Activated T-cell treated with anti-CD3 and anti-CD28 coated beads, Interleukin-2, amount 50 U/mL, for 4 hours (primary cell): ENCODE measurements at regions not wholly inside any gene's neighbourhood (a gene's known extent, or its start where the extent isn't known, plus 50 kb on each side); places are given as distances from the start of the nearest gene placed in this dataset.

Experiments used
- ATAC-seq, 2 donors: fragments of 200-7000 bp; cut with Tn5 transposase; one replicate each; pipeline ENCODE4 v1.10.0; 2021
- DNase-seq: peaks from one replicate; pipeline ENCODE4 v3.0.0-alpha.2; 2020
- H3K27me3 Mint-ChIP-seq: one replicate; pipeline ENCODE4 v1.8.0; 2021; ENCODE audit warnings: low read depth, mixed read lengths
- H3K36me3 Mint-ChIP-seq: one replicate; pipeline ENCODE4 v1.8.0; 2022; ENCODE audit warnings: mixed read lengths; ENCODE audit not compliant: insufficient read depth
- H3K4me1 Mint-ChIP-seq: one replicate; pipeline ENCODE4 v1.8.0; 2021; ENCODE audit warnings: low read depth, mixed read lengths
- H3K4me3 Mint-ChIP-seq: one replicate; pipeline ENCODE4 v1.8.0; 2021; ENCODE audit warnings: mild to moderate bottlenecking, moderate library complexity, mixed read lengths
- H3K9me3 Mint-ChIP-seq: one replicate; pipeline ENCODE4 v1.8.0; 2021; ENCODE audit warnings: mixed read lengths

- Mint-ChIP-seq H3K27me3 (no peaks in the 10 kb centered on the region), H3K36me3 (no peaks in the 10 kb centered on the region), H3K4me3 (no peak overlapping the region)
These were observed 212.7 kb downstream of the TPBG start for GRCh38 chr6:82576284-82576683.

DNA sequence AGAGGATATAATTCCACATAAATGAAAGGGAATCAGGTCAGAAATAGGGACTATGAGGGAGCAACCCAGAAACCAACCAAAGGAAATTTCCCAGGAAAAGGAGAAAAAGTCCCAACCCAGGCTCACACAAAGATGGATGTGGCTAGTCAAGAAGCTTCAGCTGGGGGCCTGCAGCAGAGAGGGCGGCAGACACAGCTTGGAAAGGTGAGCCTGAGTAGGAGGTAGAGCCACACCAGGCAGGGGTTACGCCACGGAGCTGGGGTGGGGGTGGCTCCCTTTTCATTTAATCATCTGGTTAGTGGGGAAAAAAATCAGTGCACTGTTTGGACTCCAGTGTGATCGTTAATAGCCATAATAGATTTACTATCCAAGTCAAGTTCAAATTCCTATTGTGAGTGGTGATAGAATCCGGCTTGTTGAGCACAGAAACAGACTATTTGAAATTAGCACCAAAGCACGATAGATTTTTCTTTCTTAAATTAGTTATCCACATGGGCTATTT is 220.6 kb downstream of the TPBG start:
- Mint-ChIP-seq H3K4me1 (no peaks in the 10 kb centered on the region), H3K36me3 (no peaks in the 10 kb centered on the region), H3K27me3 (peaks cover 2% of the 10 kb centered on the region), H3K4me3 (no peak overlapping the region), H3K9me3 (no peaks in the 10 kb centered on the region)
- ATAC-seq (no peak), DNase-seq (no peak)

More at GRCh38 chr6:82576284-82576683, 212.7 kb downstream of the TPBG start:
- H3K9me3 Mint-ChIP-seq, result peaks cover 15% of the 10 kb centered on the region
- H3K4me1 Mint-ChIP-seq, result no peaks in the 10 kb centered on the region
- DNase-seq, result no peak
- ATAC-seq, result no peak

GRCh38 chr6:82584856-82585255 is 221.2 kb downstream of the TPBG start:
- ATAC-seq (no peak), DNase-seq (no peak)
- no peak overlapping the region for H3K4me3 Mint-ChIP-seq
- H3K9me3 Mint-ChIP-seq, result no peaks in the 10 kb centered on the region
- no peaks in the 10 kb centered on the region for H3K4me1 Mint-ChIP-seq
- H3K36me3 Mint-ChIP-seq, result no peaks in the 10 kb centered on the region
- peaks cover 2% of the 10 kb centered on the region for H3K27me3 Mint-ChIP-seq

DNA sequence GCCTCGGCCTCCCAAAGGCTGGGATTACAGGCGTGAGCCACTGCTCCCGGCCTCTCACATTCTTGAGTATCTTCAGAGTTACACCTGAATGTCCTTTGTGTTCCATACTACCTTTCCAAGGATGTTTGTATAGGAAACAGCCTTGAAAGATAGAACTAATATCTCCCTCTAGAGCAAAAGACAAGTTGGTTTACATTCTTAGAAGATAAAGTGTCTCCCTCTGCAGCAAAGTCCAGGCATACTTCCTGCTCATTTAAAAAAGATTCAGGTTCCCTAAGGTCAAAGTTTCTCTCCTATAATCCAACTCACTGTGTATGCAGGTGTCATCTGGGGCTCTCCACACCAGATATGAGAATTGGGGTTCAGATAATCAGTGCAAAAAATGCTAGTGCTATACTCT is 224.4 kb downstream of the TPBG start:
- Mint-ChIP-seq H3K9me3 (no peaks in the 10 kb centered on the region), H3K4me1 (no peaks in the 10 kb centered on the region), H3K27me3 (no peaks in the 10 kb centered on the region), H3K36me3 (no peaks in the 10 kb centered on the region), H3K4me3 (no peak overlapping the region)
- no peak for DNase-seq
- no peak for ATAC-seq

DNA sequence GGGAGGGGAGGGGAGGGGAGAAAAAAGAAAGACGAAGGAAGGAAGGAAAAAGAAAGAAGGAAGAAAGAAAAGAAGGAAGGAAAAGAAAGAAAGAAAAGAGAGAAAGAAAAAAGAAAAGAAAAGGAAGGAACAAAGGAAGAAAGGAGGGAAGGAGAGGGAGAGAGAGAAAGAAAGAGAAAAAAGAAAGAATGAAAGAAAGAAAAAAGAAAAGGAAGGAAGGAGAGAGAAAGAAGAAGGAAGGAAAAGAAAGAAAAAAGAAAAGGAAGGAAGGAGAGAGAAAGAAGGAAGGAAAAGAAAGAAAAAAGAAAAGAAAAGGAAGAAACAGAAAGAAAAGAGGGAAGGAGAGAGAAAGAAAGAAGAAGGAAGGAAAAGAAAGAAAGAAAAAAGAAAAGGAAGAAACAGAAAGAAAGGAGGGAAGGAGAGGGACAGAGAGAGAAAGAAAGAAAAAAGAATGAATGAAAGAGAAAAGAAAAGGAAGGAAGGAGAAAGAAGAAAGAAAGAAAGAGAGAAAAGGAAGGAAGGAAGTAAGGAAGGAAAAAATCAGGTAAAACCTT is 225.3 kb downstream of the TPBG start:
- Mint-ChIP-seq H3K9me3 (no peaks in the 10 kb centered on the region), H3K4me1 (no peaks in the 10 kb centered on the region), H3K36me3 (no peaks in the 10 kb centered on the region), H3K27me3 (no peaks in the 10 kb centered on the region), H3K4me3 (no peak overlapping the region)
- DNase-seq (no peak), ATAC-seq (no peak)

DNA sequence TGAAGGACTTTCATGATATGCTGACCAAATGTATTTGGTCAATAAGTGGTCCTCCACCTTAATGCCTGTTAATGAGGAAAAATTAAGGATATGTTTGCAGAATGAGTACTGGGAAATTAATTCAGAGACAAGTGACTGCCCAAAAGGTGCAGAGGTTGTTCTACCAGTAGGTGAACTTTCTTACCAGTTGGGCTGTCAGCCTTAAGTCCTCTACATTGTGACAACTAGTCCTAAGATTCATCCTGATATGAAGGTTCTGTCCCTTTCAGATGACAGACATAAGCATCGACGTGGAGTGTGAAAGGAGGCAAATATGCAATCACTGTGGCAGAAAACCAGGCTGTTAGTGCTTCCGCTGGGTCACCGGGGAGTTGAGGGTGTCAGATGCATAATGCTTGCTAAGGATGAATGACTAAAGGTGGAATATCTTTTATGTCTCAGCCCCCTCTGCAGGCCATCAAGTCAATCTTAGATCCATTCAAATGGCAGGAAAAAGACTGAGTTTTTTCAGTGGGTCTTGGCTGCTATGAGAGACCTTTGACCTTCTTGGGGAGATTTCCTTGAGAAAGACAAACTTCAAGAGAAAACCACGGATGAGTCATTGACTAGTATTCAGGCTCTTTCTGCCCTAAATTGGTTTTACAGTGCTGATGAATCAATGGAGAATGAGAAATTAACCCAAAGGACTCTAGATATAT is 226.0 kb downstream of the TPBG start:
- no peaks in the 10 kb centered on the region for H3K9me3 Mint-ChIP-seq
- ATAC-seq (no peak), DNase-seq (no peak)
- no peak overlapping the region for H3K4me3 Mint-ChIP-seq
- no peaks in the 10 kb centered on the region for H3K4me1 Mint-ChIP-seq
- H3K36me3 Mint-ChIP-seq, result no peaks in the 10 kb centered on the region
- no peaks in the 10 kb centered on the region for H3K27me3 Mint-ChIP-seq

DNA sequence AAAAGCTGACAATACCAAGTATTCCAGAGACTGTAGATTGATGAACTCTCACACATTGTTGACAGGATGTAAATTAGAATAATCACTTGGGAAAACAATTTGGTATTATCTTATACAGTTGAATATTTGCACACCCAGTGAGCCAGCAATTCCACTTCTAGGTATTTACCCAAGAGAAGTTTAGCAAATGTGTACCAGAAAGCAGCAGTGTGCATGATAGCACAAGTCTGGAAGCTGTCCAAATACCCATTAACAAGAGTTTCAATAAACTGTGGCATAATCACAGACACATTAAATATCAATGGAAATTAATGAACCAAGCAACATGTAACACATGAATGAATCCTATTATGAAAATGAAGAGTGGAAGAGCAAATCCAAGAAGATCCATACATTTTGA is 233.6 kb downstream of the TPBG start:
- no peaks in the 10 kb centered on the region for H3K4me1 Mint-ChIP-seq
- no peak for ATAC-seq
- H3K9me3 Mint-ChIP-seq, result no peaks in the 10 kb centered on the region
- no peak for DNase-seq
- H3K4me3 Mint-ChIP-seq, result no peak overlapping the region
- peaks cover 2% of the 10 kb centered on the region for H3K36me3 Mint-ChIP-seq
- H3K27me3 Mint-ChIP-seq, result peaks cover 2% of the 10 kb centered on the region

- Mint-ChIP-seq H3K4me1 (no peaks in the 10 kb centered on the region), H3K27me3 (no peaks in the 10 kb centered on the region), H3K36me3 (no peaks in the 10 kb centered on the region), H3K4me3 (no peak overlapping the region), H3K9me3 (no peaks in the 10 kb centered on the region)
- ATAC-seq (no peak), DNase-seq (no peak)
These were observed 239.2 kb downstream of the TPBG start for GRCh38 chr6:82602776-82603175.

GRCh38 chr6:82603871-82604270 is 240.3 kb downstream of the TPBG start:
- Mint-ChIP-seq H3K4me3 (no peak overlapping the region), H3K9me3 (no peaks in the 10 kb centered on the region), H3K27me3 (no peaks in the 10 kb centered on the region), H3K4me1 (no peaks in the 10 kb centered on the region), H3K36me3 (no peaks in the 10 kb centered on the region)
- DNase-seq, result no peak
- no peak for ATAC-seq

DNA sequence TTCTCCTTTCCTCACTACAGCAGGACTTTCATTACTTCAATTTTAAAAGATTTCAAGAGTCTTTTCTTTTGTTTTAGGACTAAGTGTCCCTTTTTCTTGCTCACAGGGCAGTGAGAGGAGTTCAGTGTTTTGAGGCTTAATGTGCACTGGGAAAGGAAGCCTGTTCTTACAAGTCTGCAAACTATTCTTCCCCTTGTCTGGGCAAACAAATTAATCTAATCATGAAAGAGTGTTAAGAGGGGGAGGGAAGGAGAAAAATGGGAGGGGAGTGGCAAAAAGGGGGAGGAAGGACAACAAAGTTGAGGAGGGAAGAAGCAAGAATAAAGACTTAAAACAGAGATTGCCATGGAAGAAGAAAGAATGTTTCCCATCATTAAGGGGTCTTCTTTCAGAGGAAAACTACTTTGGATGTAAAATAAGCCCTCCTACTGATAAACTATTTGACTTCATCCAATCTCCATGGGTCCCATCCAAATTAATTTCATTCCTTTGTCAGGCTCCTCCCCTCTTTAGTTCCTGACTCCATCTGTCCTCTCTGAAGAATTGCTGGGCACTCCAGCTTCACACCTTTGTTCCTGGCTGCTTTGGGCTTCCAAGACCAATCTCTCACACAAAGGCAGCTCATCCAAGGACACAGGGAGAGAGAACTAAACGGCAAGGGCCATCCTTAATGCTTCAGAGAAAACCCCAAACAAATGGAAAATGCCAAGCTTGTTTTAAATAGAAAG is 244.5 kb downstream of the TPBG start:
- no peak overlapping the region for H3K4me3 Mint-ChIP-seq
- H3K36me3 Mint-ChIP-seq, result no peaks in the 10 kb centered on the region
- no peaks in the 10 kb centered on the region for H3K27me3 Mint-ChIP-seq
- ATAC-seq (no peak), DNase-seq (no peak)
- H3K4me1 Mint-ChIP-seq, result no peaks in the 10 kb centered on the region
- no peaks in the 10 kb centered on the region for H3K9me3 Mint-ChIP-seq

DNA sequence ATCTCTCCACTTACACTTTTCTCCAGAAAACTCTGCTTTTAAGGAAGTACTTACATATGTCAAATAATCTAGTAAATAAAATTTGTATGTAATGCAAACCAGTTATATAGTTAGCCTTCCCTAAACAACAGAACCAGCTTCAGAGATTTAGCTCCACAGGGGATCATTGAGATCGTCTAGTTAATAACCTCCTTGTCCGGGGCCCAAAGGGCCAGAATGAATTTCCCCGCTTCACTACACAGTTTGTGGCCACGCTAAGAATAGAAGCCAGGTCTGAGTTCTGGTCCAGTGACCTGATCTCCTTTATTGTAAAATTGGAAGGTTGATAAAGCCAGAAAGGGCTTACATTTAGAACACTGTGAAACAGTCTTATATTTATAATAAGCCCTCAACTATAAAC is 245.2 kb downstream of the TPBG start:
- H3K36me3 Mint-ChIP-seq, result no peaks in the 10 kb centered on the region
- no peak for ATAC-seq
- H3K4me3 Mint-ChIP-seq, result no peak overlapping the region
- no peaks in the 10 kb centered on the region for H3K9me3 Mint-ChIP-seq
- H3K4me1 Mint-ChIP-seq, result no peaks in the 10 kb centered on the region
- DNase-seq, result no peak
- no peaks in the 10 kb centered on the region for H3K27me3 Mint-ChIP-seq

DNA sequence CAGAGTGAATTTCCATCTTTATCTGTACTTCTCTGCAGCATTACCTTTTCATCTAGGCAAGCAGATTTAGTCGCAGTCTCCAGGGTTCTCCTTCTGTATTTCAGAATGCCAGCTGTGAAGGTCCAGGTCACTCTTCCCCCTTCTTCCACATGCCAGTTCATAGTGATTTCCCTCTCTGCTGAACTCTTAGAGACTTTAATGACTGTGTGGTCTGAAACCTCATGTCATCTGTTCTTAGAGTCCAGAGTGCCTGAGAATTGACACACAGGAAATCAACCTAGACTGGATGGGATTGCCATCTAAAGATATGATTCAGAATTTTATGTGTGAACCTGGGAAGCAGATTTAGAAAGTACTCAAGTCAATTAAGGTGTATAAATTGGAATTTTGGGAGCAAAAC is 248.1 kb downstream of the TPBG start:
- Mint-ChIP-seq H3K27me3 (no peaks in the 10 kb centered on the region), H3K9me3 (no peaks in the 10 kb centered on the region), H3K4me1 (no peaks in the 10 kb centered on the region), H3K4me3 (no peak overlapping the region), H3K36me3 (no peaks in the 10 kb centered on the region)
- DNase-seq (no peak), ATAC-seq (no peak)

GRCh38 chr6:82612475-82613039 is 248.9 kb downstream of the TPBG start:
- DNase-seq (no peak), ATAC-seq (no peak)
- Mint-ChIP-seq H3K9me3 (no peaks in the 10 kb centered on the region), H3K36me3 (no peaks in the 10 kb centered on the region), H3K4me3 (no peak overlapping the region), H3K4me1 (no peaks in the 10 kb centered on the region), H3K27me3 (no peaks in the 10 kb centered on the region)

DNA sequence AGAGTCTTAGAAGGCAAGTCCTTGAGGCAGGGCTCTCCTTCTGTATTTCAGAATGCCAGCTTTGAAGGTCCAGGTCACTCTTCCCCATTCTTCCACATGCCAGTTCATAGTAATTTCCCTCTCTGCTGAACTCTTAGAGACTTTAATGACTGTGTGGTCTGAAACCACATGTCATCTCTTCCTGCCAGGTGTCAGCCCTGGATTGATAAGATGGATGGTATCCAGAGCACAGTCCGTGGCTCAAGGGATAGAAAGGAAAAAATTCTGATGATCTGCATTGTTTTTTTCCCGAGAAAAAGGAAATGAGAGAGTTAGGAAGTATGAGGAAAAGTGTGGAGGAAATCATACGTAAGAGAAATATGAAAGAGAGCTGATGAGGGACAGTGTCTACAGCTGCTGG is 250.9 kb downstream of the TPBG start:
- DNase-seq (no peak), ATAC-seq (no peak)
- Mint-ChIP-seq H3K9me3 (no peaks in the 10 kb centered on the region), H3K4me3 (no peak overlapping the region), H3K27me3 (no peaks in the 10 kb centered on the region), H3K36me3 (no peaks in the 10 kb centered on the region), H3K4me1 (no peaks in the 10 kb centered on the region)
